ENCODE measurements at regions not wholly inside any gene's neighbourhood (a gene's known extent, or its start where the extent isn't known, plus 50 kb on each side); places are given as distances from the start of the nearest gene placed in this dataset.

GRCh38 chr21:25092441-25093011 is 514.8 kb downstream of the MRPL39 start:
- Histone ChIP-seq H3K36me3 (ENCODE audit: control insufficient read depth, insufficient read depth, low read length) (no peaks in the 10 kb centered on the region), H3K4me2 (ENCODE audit: low read length) (no peak overlapping the region), H3K56ac (ENCODE audit: low read length) (no peak overlapping the region), H3K9ac (ENCODE audit: low read length) (no peak overlapping the region), H4K8ac (ENCODE audit: low read depth, low read length) (no peak overlapping the region), H2BK120ac (ENCODE audit: low read depth, low read length) (no peak overlapping the region), H3K79me2 (ENCODE audit: control insufficient read depth, insufficient read depth, low read length) (no peaks in the 10 kb centered on the region), H2AK5ac (ENCODE audit: low read length) (no peak overlapping the region), H3K4me1 (ENCODE audit: control insufficient read depth, low read depth, low read length) (no peaks in the 10 kb centered on the region), H4K5ac (ENCODE audit: low read length) (no peak overlapping the region), H2BK5ac (ENCODE audit: low read length) (no peak overlapping the region), H2BK15ac (replicated peaks; ENCODE audit: low read depth) (no peak overlapping the region), H3K27ac (ENCODE audit: low read depth, low read length) (no peak overlapping the region), H3K27me3 (ENCODE audit: insufficient read depth, low read length, poor library complexity) (no peaks in the 10 kb centered on the region), H3K4me3 (ENCODE audit: low read length) (no peak overlapping the region), H3K4ac (ENCODE audit: low read depth, low read length) (no peak overlapping the region), H3K18ac (ENCODE audit: low read length) (no peak overlapping the region), H3K79me1 (ENCODE audit: low read length) (no peaks in the 10 kb centered on the region), H3K23ac (ENCODE audit: low read length) (no peak overlapping the region)
- no CpG with 5 or more reads among the region's 8 CpGs for WGBS (ENCODE audit: extremely low coverage, insufficient coverage, low lambda C conversion rate)
- no peak for DNase-seq

DNA sequence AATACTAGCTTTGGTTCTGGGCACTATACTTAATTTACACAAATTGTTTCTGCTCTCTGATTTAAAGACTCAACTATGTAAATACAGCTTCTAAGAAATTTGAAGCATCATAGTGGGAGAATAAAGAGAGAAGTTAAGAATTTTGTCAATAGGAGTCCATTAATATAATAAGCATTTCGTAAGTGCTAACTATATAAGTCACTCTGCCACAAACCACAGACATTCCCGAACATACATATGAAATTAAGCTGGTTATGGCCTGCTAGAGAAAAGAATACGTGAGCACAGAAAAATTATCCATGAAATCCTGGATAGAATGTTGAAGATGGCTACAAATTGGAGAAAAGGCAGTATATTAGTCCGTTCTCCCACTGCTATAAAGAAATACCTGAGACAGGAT is 526.2 kb downstream of the MRPL39 start:
- Histone ChIP-seq H3K4me2 (ENCODE audit: low read length) (no peak overlapping the region), H3K79me1 (ENCODE audit: low read length) (no peaks in the 10 kb centered on the region), H3K4ac (ENCODE audit: low read depth, low read length) (no peak overlapping the region), H3K18ac (ENCODE audit: low read length) (no peak overlapping the region), H3K36me3 (ENCODE audit: control insufficient read depth, insufficient read depth, low read length) (no peaks in the 10 kb centered on the region), H3K79me2 (ENCODE audit: control insufficient read depth, insufficient read depth, low read length) (no peaks in the 10 kb centered on the region), H3K9ac (ENCODE audit: low read length) (no peak overlapping the region), H3K56ac (ENCODE audit: low read length) (no peak overlapping the region), H2BK5ac (ENCODE audit: low read length) (no peak overlapping the region), H3K27me3 (ENCODE audit: insufficient read depth, low read length, poor library complexity) (no peaks in the 10 kb centered on the region), H4K8ac (ENCODE audit: low read depth, low read length) (no peak overlapping the region), H3K4me3 (ENCODE audit: low read length) (no peak overlapping the region), H4K5ac (ENCODE audit: low read length) (no peak overlapping the region), H2AK5ac (ENCODE audit: low read length) (no peak overlapping the region), H2BK120ac (ENCODE audit: low read depth, low read length) (no peak overlapping the region), H3K23ac (ENCODE audit: low read length) (no peak overlapping the region), H3K4me1 (ENCODE audit: control insufficient read depth, low read depth, low read length) (no peaks in the 10 kb centered on the region), H2BK15ac (replicated peaks; ENCODE audit: low read depth) (no peak overlapping the region), H3K27ac (ENCODE audit: low read depth, low read length) (no peak overlapping the region)
- no peak for DNase-seq
- no CpG with 5 or more reads among the region's 4 CpGs for WGBS (ENCODE audit: extremely low coverage, insufficient coverage, low lambda C conversion rate)

DNA sequence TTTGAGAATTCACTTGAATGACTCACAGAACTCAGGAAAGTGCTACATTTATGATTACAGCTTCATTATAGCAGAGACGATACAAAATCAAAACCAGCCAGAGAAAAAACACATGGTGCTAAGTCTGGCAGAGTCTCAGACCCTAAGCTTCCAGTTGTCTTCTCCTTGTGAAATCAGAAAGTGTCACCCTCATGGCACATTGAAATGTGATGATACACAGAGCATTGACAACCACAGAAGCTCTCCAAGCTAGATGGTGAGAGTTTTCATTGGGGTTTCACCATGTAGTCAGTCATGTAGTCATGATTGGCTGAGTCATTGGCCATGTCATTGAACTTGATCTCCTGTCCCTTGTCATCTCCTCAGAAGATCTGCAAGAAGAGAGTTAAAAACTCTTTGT is 526.6 kb downstream of the MRPL39 start:
- Histone ChIP-seq H3K9ac (ENCODE audit: low read length) (no peak overlapping the region), H3K18ac (ENCODE audit: low read length) (no peak overlapping the region), H4K5ac (ENCODE audit: low read length) (no peak overlapping the region), H3K56ac (ENCODE audit: low read length) (no peak overlapping the region), H4K8ac (ENCODE audit: low read depth, low read length) (no peak overlapping the region), H3K4me1 (ENCODE audit: control insufficient read depth, low read depth, low read length) (no peaks in the 10 kb centered on the region), H3K79me1 (ENCODE audit: low read length) (no peaks in the 10 kb centered on the region), H3K27ac (ENCODE audit: low read depth, low read length) (no peak overlapping the region), H2BK15ac (replicated peaks; ENCODE audit: low read depth) (no peak overlapping the region), H2BK5ac (ENCODE audit: low read length) (no peak overlapping the region), H3K79me2 (ENCODE audit: control insufficient read depth, insufficient read depth, low read length) (no peaks in the 10 kb centered on the region), H2BK120ac (ENCODE audit: low read depth, low read length) (no peak overlapping the region), H3K36me3 (ENCODE audit: control insufficient read depth, insufficient read depth, low read length) (no peaks in the 10 kb centered on the region), H3K4me3 (ENCODE audit: low read length) (no peak overlapping the region), H3K4ac (ENCODE audit: low read depth, low read length) (no peak overlapping the region), H3K27me3 (ENCODE audit: insufficient read depth, low read length, poor library complexity) (no peaks in the 10 kb centered on the region), H3K23ac (ENCODE audit: low read length) (no peak overlapping the region), H2AK5ac (ENCODE audit: low read length) (no peak overlapping the region), H3K4me2 (ENCODE audit: low read length) (no peak overlapping the region)
- no CpG with 5 or more reads among the region's 1 CpG for WGBS (ENCODE audit: extremely low coverage, insufficient coverage, low lambda C conversion rate)
- no peak for DNase-seq

- Histone ChIP-seq H3K9ac (ENCODE audit: low read length) (no peak overlapping the region), H3K4me1 (ENCODE audit: control insufficient read depth, low read depth, low read length) (no peaks in the 10 kb centered on the region), H3K36me3 (ENCODE audit: control insufficient read depth, insufficient read depth, low read length) (no peaks in the 10 kb centered on the region), H2BK120ac (ENCODE audit: low read depth, low read length) (no peak overlapping the region), H2AK5ac (ENCODE audit: low read length) (no peak overlapping the region), H3K79me2 (ENCODE audit: control insufficient read depth, insufficient read depth, low read length) (no peaks in the 10 kb centered on the region), H2BK15ac (replicated peaks; ENCODE audit: low read depth) (no peak overlapping the region), H4K5ac (ENCODE audit: low read length) (no peak overlapping the region), H3K79me1 (ENCODE audit: low read length) (no peaks in the 10 kb centered on the region), H3K56ac (ENCODE audit: low read length) (no peak overlapping the region), H3K4me2 (ENCODE audit: low read length) (no peak overlapping the region), H3K4ac (ENCODE audit: low read depth, low read length) (no peak overlapping the region), H3K27ac (ENCODE audit: low read depth, low read length) (no peak overlapping the region), H2BK5ac (ENCODE audit: low read length) (no peak overlapping the region), H3K27me3 (ENCODE audit: insufficient read depth, low read length, poor library complexity) (no peaks in the 10 kb centered on the region), H3K4me3 (ENCODE audit: low read length) (no peak overlapping the region), H3K23ac (ENCODE audit: low read length) (no peak overlapping the region), H4K8ac (ENCODE audit: low read depth, low read length) (no peak overlapping the region), H3K18ac (ENCODE audit: low read length) (no peak overlapping the region)
- DNase-seq = no peak
- WGBS (ENCODE audit: extremely low coverage, insufficient coverage, low lambda C conversion rate) = no CpG with 5 or more reads among the region's 1 CpG
These were observed 527.1 kb downstream of the MRPL39 start for GRCh38 chr21:25080141-25080540.

DNA sequence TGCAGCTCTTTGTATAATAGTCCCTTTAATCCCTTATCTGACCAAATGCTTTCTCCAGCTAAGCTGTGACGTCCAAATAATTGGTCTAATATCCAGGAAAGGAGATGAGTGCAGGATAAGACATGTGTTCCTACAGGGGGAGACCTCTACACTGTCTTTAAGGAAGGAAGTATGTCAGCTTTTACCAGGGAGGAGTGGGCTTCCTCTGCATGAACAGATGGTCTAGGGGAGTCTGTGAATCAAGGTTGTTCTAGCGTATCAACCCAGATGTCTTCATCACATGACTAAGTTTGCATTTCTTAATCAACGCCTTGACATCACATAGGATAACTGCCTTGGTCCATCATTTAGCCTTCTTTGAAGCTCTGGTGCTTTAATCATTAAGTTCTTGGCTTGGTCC is 528.2 kb downstream of the MRPL39 start:
- no peaks in the 10 kb centered on the region for H3K36me3 ChIP-seq (ENCODE audit: control insufficient read depth, insufficient read depth, low read length)
- H3K23ac ChIP-seq (ENCODE audit: low read length) = no peak overlapping the region
- no peak overlapping the region for H3K27ac ChIP-seq (ENCODE audit: low read depth, low read length)
- no peak overlapping the region for H2AK5ac ChIP-seq (ENCODE audit: low read length)
- no peak overlapping the region for H3K4ac ChIP-seq (ENCODE audit: low read depth, low read length)
- no peak for DNase-seq
- H3K4me1 ChIP-seq (ENCODE audit: control insufficient read depth, low read depth, low read length) = no peaks in the 10 kb centered on the region
- H3K9ac ChIP-seq (ENCODE audit: low read length) = no peak overlapping the region
- no peak overlapping the region for H2BK5ac ChIP-seq (ENCODE audit: low read length)
- H2BK15ac ChIP-seq (replicated peaks; ENCODE audit: low read depth) = no peak overlapping the region
- H3K4me2 ChIP-seq (ENCODE audit: low read length) = no peak overlapping the region
- H3K27me3 ChIP-seq (ENCODE audit: insufficient read depth, low read length, poor library complexity) = no peaks in the 10 kb centered on the region
- H3K4me3 ChIP-seq (ENCODE audit: low read length) = no peak overlapping the region
- no peak overlapping the region for H3K18ac ChIP-seq (ENCODE audit: low read length)
- H3K79me2 ChIP-seq (ENCODE audit: control insufficient read depth, insufficient read depth, low read length) = no peaks in the 10 kb centered on the region
- H4K8ac ChIP-seq (ENCODE audit: low read depth, low read length) = no peak overlapping the region
- H4K5ac ChIP-seq (ENCODE audit: low read length) = no peak overlapping the region
- H3K56ac ChIP-seq (ENCODE audit: low read length) = no peak overlapping the region
- no peak overlapping the region for H2BK120ac ChIP-seq (ENCODE audit: low read depth, low read length)
- WGBS (ENCODE audit: extremely low coverage, insufficient coverage, low lambda C conversion rate) = no CpG with 5 or more reads among the region's 3 CpGs
- no peaks in the 10 kb centered on the region for H3K79me1 ChIP-seq (ENCODE audit: low read length)

- no peaks in the 10 kb centered on the region for H3K36me3 ChIP-seq (ENCODE audit: control insufficient read depth, insufficient read depth, low read length)
- no peak overlapping the region for H3K4me3 ChIP-seq (ENCODE audit: low read length)
- H3K18ac ChIP-seq (ENCODE audit: low read length) = no peak overlapping the region
- no peak overlapping the region for H3K23ac ChIP-seq (ENCODE audit: low read length)
- DNase-seq = peak; percentile 48
- whole genome bisulfite sequencing (ENCODE audit: extremely low coverage, insufficient coverage, low lambda C conversion rate) = no CpG with 5 or more reads among the region's 1 CpG
- no peak overlapping the region for H3K56ac ChIP-seq (ENCODE audit: low read length)
- no peak overlapping the region for H2AK5ac ChIP-seq (ENCODE audit: low read length)
- no peak overlapping the region for H3K4me2 ChIP-seq (ENCODE audit: low read length)
- no peak overlapping the region for H2BK5ac ChIP-seq (ENCODE audit: low read length)
- H3K9ac ChIP-seq (ENCODE audit: low read length) = no peak overlapping the region
- no peak overlapping the region for H2BK120ac ChIP-seq (ENCODE audit: low read depth, low read length)
- no peak overlapping the region for H4K5ac ChIP-seq (ENCODE audit: low read length)
- no peak overlapping the region for H3K27ac ChIP-seq (ENCODE audit: low read depth, low read length)
- no peaks in the 10 kb centered on the region for H3K79me1 ChIP-seq (ENCODE audit: low read length)
- H2BK15ac ChIP-seq (replicated peaks; ENCODE audit: low read depth) = no peak overlapping the region
- H4K8ac ChIP-seq (ENCODE audit: low read depth, low read length) = no peak overlapping the region
- H3K4me1 ChIP-seq (ENCODE audit: control insufficient read depth, low read depth, low read length) = peaks cover 1% of the 10 kb centered on the region
- H3K27me3 ChIP-seq (ENCODE audit: insufficient read depth, low read length, poor library complexity) = no peaks in the 10 kb centered on the region
- H3K79me2 ChIP-seq (ENCODE audit: control insufficient read depth, insufficient read depth, low read length) = no peaks in the 10 kb centered on the region
- no peak overlapping the region for H3K4ac ChIP-seq (ENCODE audit: low read depth, low read length)
These were observed 545.2 kb downstream of the MRPL39 start for GRCh38 chr21:25062061-25062460.
